ENCODE measurements at regions not wholly inside any gene's neighbourhood (a gene's known extent, or its start where the extent isn't known, plus 50 kb on each side); places are given as distances from the start of the nearest gene placed in this dataset.

GRCh38 chr2:221822416-221822815 lies 250.3 kb upstream of the EPHA4 start:
- H2AFZ ChIP-seq (ENCODE audit: low read depth), result no peak overlapping the region
- no peaks in the 10 kb centered on the region for H3K9me2 ChIP-seq
- H3K4me2 ChIP-seq, result no peak overlapping the region
- H4K20me1 ChIP-seq (ENCODE audit: insufficient read depth), result no peaks in the 10 kb centered on the region
- no peaks in the 10 kb centered on the region for H3F3A ChIP-seq (replicated peaks; ENCODE audit: insufficient read depth)
- H3K36me3 ChIP-seq (replicated peaks in 1 of 2; ENCODE audit: control insufficient read depth in 1 of 2, insufficient read depth in 2 of 2, low read length in 1 of 2), result no peaks in the 10 kb centered on the region
- ChIA-PET CTCF (no interaction called here), POLR2A (no interaction called here)
- H3K4me3 ChIP-seq (ENCODE audit: low read depth in 2 of 2, low read length in 1 of 2), result no peak overlapping the region
- no peaks in the 10 kb centered on the region for H3K79me2 ChIP-seq (ENCODE audit: insufficient read depth)
- TF ChIP-seq SMC3 (IDR thresholded peaks at IDR 0.05; ENCODE audit: low read depth, low read length) (no peak), REST (IDR thresholded peaks at IDR 0.05; ENCODE audit: low read depth, low read length) (no peak), GABPA (IDR thresholded peaks at IDR 0.05; ENCODE audit: low read depth) (no peak), CHD2 (IDR thresholded peaks at IDR 0.05; ENCODE audit: low read length, partially characterized antibody) (no peak), TEAD4 (IDR thresholded peaks at IDR 0.05; ENCODE audit: borderline replicate concordance, insufficient read depth) (no peak), USF2 (IDR thresholded peaks at IDR 0.05; ENCODE audit: borderline replicate concordance, low read depth, low read length) (no peak), YY1 (IDR thresholded peaks at IDR 0.05; ENCODE audit: low read depth) (no peak), TCF12 (IDR thresholded peaks at IDR 0.05) (no peak), FOXJ3 (CRISPR knock-in tag; IDR thresholded peaks at IDR 0.05) (no peak), GATA2 (CRISPR knock-in tag; IDR thresholded peaks at IDR 0.05) (no peak)
- 1% methylated on average over 2 of the region's 2 CpGs for WGBS (ENCODE audit: low lambda C conversion rate)
- H3K27ac ChIP-seq (ENCODE audit: low read depth in 2 of 2, low read length in 1 of 2), result no peak overlapping the region
- H3K27me3 ChIP-seq (ENCODE audit: insufficient read depth), result no peaks in the 10 kb centered on the region
- no peaks in the 10 kb centered on the region for H3K9me3 ChIP-seq
- DNase-seq, result no peak
- no peak overlapping the region for H3K9ac ChIP-seq
- H3K4me1 ChIP-seq (ENCODE audit: control insufficient read depth in 1 of 2, insufficient read depth in 2 of 2, low read depth in 1 of 2, low read length in 1 of 2), result no peaks in the 10 kb centered on the region

- H4K20me1 ChIP-seq (ENCODE audit: insufficient read depth), result no peaks in the 10 kb centered on the region
- no peak overlapping the region for H2AFZ ChIP-seq (ENCODE audit: low read depth)
- H3K4me1 ChIP-seq (ENCODE audit: control insufficient read depth in 1 of 2, insufficient read depth in 2 of 2, low read depth in 1 of 2, low read length in 1 of 2), result no peaks in the 10 kb centered on the region
- 6% methylated on average over 9 of the region's 9 CpGs for WGBS (ENCODE audit: low lambda C conversion rate)
- H3K4me3 ChIP-seq (ENCODE audit: low read depth in 2 of 2, low read length in 1 of 2), result no peak overlapping the region
- no peak overlapping the region for H3K9ac ChIP-seq
- no peak overlapping the region for H3K27ac ChIP-seq (ENCODE audit: low read depth in 2 of 2, low read length in 1 of 2)
- POLR2A ChIA-PET, result no interaction called here
- no peaks in the 10 kb centered on the region for H3K9me2 ChIP-seq
- H3K36me3 ChIP-seq (replicated peaks in 1 of 2; ENCODE audit: control insufficient read depth in 1 of 2, insufficient read depth in 2 of 2, low read length in 1 of 2), result no peaks in the 10 kb centered on the region
- CTCF ChIA-PET, result no interaction called here
- DNase-seq, result no peak
- H3F3A ChIP-seq (replicated peaks; ENCODE audit: insufficient read depth), result no peaks in the 10 kb centered on the region
- H3K27me3 ChIP-seq (ENCODE audit: insufficient read depth), result no peaks in the 10 kb centered on the region
- H3K79me2 ChIP-seq (ENCODE audit: insufficient read depth), result no peaks in the 10 kb centered on the region
- no peaks in the 10 kb centered on the region for H3K9me3 ChIP-seq
- H3K4me2 ChIP-seq, result no peak overlapping the region
- TF ChIP-seq POLR2AphosphoS5 (IDR thresholded peaks at IDR 0.05; ENCODE audit: low read depth, low read length), result no peak
- TF ChIP-seq MEF2A (IDR thresholded peaks at IDR 0.05; ENCODE audit: borderline replicate concordance, low read depth), result no peak
- no peak for TF ChIP-seq EZH2phosphoT487 (IDR thresholded peaks at IDR 0.05; ENCODE audit: borderline replicate concordance, low read depth)
- no peak for TF ChIP-seq TEAD4 (IDR thresholded peaks at IDR 0.05; ENCODE audit: borderline replicate concordance, insufficient read depth)
- no peak for TF ChIP-seq RAD21 (IDR thresholded peaks at IDR 0.05; ENCODE audit: low read length)
- TF ChIP-seq FOSL2 (IDR thresholded peaks at IDR 0.05; ENCODE audit: borderline replicate concordance, low read depth), result no peak
- TF ChIP-seq IRF3 (IDR thresholded peaks at IDR 0.05; ENCODE audit: low read depth, low read length), result no peak
- TF ChIP-seq ZBTB33 (IDR thresholded peaks at IDR 0.05; ENCODE audit: borderline replicate concordance, low read depth), result no peak
- no peak for TF ChIP-seq GABPA (IDR thresholded peaks at IDR 0.05; ENCODE audit: low read depth)
Measured at GRCh38 chr2:221818616-221819320, 246.7 kb upstream of the EPHA4 start.
